HCEC 1CT (cell line): ENCODE measurements at regions not wholly inside any gene's neighbourhood (a gene's known extent, or its start where the extent isn't known, plus 50 kb on each side); places are given as distances from the start of the nearest gene placed in this dataset.

Source experiments
- DNase-seq: peaks from one replicate; pipeline ENCODE4 v3.0.0-alpha.2; 2017

DNA sequence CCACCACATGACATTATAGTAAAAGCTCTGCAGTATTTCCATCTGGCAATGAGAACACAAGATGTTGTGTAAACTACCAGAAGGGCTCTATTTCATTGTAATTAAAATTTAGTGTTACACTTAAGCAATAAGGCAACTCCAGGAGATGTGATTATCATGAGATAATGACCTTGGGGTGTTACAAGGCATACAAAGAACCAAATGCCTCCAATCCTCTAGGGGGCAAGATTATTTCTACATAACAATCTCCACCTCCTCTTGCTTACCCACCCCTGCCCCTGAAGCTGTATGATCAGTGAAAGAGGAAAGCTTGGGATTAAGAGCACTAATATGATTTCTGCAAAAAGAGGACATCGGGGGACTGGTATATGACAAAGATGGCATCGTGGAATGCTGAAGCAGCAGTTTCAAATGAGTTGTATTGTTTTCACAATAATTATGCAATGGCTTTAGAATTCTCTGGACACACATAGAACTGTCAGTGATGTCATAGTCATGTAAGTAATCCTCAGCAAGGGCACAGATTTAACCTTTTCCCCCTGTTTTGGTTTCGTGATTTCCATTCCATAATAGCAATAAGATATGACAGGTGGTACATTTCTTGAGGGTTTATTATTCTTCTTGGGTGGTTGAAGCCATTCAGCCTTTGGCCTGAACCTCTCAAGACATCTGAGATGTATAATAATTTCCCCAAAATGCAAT lies 295.3 kb downstream of the MZT1 start:
- DNase-seq, result no peak

DNA sequence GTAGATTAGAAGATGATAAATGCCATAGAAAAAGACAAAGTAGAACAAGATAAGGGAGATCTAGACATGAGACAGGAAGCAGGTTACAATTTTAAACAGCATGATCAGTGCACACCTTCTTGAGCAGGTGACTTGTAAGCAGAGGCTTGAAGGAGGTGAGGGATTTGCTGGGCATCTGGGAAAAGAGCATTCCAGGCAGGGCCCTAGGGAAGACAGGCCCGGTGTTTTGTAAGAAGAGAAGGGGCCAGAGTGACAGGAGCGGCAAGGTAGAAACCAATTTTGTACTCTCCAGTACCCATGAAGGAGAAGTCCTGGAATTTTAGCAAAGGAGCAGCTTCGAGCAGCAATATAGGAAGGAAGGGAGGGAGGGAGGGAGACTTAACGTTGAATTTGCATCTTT lies 296.5 kb downstream of the MZT1 start:
- DNase-seq, result no peak

DNA sequence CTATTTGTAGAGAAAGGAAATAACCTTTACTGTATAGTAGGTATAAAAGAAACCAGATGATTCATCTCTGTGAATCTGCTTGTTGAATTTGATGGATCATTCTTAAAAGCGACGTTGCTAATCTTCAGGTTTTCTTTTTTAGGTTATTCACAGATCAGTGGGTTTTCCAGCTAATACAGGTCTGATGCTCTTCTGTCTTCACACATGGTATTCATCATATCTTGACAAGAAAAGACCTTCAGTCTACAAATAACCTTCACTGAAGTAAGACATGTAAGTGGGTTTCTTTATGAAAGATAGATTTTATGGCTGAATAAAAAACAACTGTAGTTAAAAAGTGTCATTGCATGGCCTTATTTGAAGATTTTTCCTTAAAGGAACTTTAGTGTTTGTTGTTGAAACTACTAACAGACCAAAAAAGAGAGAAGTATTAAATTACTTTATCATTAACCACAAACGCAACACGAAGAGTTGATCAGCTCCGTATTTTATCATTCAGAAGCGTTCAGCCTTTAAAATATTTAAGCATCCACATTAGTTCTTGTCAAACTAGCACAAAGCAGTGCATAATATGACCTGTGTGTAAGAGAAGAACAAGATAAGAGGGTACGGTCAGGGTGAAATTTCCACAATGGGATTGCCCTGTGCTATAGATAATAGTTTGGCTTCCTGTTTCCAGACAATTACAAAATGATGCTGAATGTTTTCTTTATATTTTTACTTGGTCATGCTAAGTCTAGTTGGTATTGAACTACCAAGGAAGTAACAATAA lies 299.5 kb downstream of the MZT1 start:
- no peak for DNase-seq

GRCh38 chr13:72424059-72424458 lies 303.4 kb downstream of the MZT1 start:
- DNase-seq, result no peak

- no peak for DNase-seq
Measured at GRCh38 chr13:72415817-72416216, 311.6 kb downstream of the MZT1 start.

GRCh38 chr13:72412481-72412880 lies 314.9 kb downstream of the MZT1 start:
- DNase-seq, result no peak

GRCh38 chr13:72405441-72405840 lies 322.0 kb downstream of the MZT1 start:
- DNase-seq, result no peak

DNA sequence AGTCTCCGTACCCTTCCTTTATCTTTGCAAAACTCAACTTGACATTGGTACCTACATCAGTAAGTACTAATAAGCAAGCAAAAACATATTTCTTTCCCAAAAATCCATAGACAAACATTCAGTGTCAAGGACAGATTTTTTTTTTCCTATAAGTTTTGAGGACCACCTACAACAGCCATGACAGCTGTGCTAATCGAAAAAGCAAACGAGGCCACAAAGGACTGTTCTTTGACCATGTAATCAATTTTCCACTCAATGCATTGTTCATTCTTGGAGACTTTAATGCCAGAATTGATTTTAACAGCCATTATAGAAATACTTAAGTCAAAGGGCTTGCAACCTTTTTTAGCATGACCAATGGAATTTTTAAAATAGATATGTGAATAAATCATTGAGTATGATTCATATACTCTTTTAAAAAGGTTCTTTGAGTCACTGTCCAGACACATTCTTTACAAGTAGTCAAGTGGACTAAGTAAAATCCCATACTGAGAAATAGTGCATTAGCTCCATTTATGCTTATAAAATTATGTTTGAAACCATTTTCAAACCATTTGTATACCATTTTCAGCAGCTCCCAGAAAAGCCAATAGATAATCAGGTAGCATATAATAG lies 323.9 kb downstream of the MZT1 start:
- no peak for DNase-seq

GRCh38 chr13:72400856-72401255 lies 326.6 kb downstream of the MZT1 start:
- no peak for DNase-seq

DNA sequence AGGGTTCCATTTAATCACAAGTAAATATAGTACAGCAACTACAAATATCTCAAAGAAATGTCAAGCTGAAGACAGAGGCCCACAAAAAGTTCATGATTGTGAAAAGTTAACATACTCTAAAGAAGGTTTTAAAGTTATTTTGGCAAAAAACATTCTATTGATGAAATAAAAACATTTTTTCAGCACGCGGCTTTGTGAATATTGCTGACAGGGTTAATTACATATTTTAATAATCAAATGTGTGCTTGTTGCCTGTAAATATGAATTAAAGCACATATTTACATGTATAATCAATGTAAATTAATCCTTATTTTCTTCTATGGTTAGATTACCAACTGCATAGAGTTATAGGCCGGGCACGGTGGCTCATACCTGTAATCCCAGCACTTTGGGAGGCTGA lies 328.1 kb downstream of the MZT1 start:
- DNase-seq, result no peak

DNA sequence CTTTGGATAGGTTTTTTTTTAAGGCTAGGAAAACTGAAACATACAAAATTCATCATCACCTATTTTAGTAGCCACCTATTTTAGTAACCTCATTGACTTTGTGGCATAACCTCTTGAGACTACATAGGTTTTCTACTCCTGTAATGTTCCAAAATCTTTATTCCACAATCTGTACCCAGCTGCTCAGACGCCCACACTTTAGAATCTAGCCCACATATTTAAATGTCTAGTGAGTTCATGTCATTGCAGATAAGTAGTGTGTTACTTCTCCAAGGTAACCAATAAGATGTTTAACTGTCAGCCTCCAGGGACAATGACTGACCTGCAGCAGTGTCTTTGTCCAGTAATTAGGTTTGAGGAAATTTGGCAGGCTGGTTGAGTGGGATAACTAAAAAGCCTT lies 330.2 kb downstream of the MZT1 start:
- DNase-seq, result no peak

DNA sequence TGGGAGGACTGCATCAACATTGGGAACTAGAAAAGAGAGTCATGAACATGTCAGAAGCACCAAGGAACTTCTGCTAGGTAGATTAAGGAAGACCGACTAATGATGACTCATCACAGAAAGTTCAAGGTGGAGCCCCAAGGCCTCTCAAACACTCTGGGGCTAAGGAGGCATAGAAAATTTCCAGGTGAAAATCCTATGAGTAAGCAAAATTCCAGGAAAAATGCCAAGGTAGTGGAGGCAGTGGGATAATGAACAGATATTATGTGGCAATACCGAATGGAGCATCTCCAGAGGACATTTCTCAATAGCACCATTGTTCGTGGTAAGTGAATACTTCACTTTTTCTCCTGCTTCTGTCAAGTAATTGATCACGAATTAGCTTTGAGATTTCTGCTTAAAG lies 336.5 kb downstream of the MZT1 start:
- DNase-seq, result no peak

DNA sequence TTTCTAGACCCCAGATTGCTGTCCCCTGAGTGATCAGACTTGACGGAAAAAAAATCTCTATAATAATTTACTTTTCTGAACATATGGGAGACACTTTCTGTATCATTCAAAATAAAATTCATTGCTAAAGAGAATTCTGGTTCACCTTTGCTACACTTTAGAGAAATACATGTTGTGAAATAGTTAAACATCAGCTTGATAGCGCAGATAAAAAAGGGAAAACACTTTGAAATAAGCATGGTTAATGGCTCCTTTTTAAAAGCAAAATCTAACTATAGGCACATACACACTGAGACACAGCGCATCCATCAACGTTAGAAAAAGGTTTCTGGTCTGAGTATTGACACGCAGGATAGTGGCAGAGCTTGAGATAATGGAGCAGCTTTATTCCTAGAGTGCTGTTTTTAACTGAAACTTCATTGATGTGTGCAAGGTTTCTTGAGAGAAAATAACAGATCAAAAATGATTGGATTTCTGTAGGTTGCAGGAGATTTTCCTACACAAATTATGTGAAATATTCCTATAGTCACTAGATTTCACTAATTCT lies 341.2 kb downstream of the MZT1 start:
- DNase-seq, result no peak

DNA sequence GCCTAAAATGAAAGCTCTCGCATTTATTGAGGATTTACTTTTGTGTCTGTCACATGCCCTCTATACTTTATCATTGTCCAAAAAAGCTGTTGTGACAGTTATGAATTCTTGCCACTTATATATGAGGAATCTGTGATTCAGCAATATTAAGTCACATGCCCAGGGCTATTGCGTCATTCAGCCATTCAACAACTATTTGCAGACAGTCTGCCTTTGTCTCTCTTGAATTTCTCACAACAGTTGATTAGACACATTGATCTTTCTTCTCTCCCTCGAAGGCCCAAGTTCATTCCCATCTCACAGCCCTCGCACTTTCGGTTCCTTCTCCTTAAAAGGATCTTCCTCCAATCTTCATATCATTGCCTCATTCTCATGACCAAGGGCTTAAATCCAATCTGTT lies 342.6 kb downstream of the MZT1 start:
- DNase-seq, result no peak

DNA sequence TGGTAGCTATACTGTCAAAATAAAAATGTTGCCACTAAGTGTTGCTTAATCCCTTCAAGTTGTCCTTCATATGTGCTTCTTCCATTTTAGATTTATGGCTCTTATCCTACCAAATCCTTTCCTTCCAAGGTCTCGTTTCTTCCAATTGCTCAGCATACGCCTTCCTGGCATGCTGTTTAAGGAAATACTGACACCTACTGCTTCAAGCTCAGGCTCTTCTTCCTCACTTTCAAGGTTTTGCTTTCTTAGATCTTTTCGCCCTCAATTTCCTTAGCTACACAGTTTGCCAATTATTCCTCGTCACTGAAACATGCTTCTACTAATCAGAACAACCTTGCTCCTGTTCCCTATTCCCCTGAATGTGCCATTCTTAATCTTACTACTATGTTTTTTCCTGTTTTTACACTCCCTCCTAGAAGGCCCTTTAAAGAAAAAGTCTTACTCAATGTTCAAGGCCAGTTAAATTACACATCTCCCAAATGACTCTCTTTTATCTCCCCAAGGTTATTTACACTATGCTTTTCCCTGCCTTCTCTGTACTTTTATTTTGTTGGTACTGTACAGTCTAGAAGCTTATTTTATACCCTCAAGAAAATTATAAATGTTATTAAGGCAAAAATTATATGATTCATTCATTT lies 343.1 kb downstream of the MZT1 start:
- DNase-seq, result no peak

DNA sequence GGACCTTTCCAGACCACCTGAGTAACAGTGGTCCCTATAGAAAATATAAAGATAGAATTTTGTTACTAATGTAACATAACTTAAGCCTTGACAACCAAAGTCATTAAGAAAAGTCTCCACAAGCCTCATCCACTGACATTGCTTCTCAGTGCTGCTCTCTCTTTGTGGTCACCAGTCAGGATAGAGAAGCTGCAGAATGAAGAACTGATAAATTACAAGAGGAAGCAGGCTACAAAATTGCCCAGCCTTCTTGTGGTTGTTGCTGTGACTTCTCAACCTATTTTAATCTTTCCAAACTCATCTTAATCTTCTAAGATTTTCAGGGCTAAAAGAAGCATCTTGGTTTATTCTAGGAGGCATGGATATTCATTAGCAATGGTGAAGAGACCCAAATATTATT lies 343.8 kb downstream of the MZT1 start:
- DNase-seq, result no peak

DNA sequence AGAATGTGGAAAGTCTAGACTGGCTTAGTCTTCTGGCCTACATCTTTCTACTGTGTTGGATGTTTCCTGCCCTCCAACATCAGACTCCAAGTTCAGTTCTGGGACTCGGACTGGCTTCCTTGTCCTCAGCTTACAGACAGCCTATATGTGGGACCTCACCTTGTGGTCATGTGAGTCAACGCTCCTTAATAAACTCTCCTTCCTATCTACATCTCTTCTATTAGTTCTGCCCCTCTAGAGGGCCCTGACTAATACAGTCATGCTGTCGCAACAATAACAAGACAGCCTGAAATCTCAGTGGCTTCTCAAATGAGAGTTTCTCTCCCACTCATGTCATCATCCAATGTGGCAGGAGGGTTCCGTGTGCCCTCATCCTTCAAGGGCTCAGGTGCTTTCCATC lies 347.8 kb downstream of the MZT1 start:
- DNase-seq, result no peak

GRCh38 chr13:72368031-72368430 lies 359.4 kb downstream of the MZT1 start:
- DNase-seq, result no peak

- DNase-seq, result no peak
Measured at GRCh38 chr13:72346716-72347115, 380.7 kb downstream of the MZT1 start.

- no peak for DNase-seq
Measured at GRCh38 chr13:72342364-72342763, 385.1 kb downstream of the MZT1 start.

DNA sequence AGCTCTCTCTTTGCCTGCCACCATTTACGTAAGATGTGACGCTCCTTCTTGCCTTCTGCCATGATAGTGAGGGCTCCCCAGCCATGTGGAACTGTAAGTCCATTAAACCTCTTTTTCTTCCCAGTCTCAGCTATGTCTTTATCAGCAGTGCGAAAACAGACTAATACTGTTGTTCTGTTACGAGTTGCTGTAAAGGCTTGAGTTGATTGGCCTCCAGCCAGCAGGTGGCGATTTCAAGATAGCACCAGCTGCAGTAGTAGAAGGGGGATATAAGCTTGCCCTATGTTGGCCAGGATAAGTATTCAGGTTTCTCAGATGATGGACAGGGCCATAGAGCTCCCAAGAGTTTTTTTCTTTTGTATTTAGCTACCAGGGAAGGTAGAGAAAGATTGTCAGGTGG lies 385.5 kb downstream of the MZT1 start:
- no peak for DNase-seq

DNA sequence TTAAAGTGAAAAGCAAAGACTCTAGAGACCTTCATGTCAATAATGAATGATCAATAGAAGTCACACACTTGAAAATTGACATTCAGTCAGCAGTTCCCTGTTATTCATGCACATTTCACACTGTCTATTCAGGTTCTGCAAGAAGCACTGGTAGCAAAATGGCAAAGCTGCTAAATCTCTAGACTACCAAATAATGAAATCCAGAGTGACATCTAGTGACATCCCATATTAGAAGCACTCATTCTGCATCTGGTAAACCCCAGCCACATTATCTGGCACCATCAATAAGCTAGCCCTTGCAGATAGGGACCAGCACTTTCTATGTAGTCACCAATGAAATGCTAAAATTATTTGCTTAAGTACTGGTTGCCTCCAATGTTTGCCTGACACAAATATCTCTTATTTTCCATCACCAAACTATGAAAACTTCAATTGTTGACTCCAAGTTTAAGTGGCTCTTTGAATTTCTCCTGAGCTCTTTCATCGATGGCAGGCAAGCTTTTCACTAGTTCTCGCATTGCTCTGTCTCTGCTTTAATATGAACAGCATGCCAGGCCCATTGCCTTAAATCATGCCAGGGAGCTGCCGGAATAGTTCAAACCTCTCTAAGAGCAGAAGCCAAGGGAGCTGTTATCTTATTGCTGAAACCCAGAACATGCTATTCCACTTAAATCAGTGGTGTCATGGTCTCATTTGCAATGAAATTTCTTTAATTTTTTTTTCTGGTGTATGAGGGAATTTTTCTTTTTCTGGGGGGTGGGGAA lies 409.9 kb downstream of the MZT1 start:
- DNase-seq, result no peak

DNA sequence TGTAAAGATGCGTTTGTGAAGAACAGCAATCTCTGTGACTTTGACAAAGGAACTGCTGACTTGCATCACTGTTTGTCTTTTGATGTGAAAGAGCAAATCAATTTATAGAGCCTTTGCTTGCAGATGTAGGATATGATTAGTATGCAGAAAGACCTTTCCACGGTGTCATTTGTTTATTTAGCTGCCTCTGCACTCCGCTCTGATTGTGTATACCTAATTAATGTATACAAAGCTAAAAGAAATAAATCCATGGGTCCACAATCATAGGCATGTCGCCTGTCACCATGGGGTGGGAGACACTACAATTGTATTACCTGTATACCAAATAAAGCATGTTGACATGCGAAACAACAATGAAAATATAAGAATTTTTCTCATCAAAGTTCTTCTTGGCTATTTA lies 410.7 kb downstream of the MZT1 start:
- no peak for DNase-seq
